Fibroblast of lung (primary cell): ENCODE measurements at regions not wholly inside any gene's neighbourhood (a gene's known extent, or its start where the extent isn't known, plus 50 kb on each side); places are given as distances from the start of the nearest gene placed in this dataset.

ENCODE experiments used
- CTCF ChIP-seq, 2 donors: IDR thresholded peaks in 1 of 2; conservative IDR thresholded peaks in 1 of 2; 1 replicate in 1 of 2; 2 replicates in 1 of 2; pipeline ENCODE4 v1.5.1; 2011 to 2012; ENCODE audit warnings: low read length in 2 of 2, control low read depth in 1 of 2, inconsistent platforms in 1 of 2, low read depth in 1 of 2, mild to moderate bottlenecking in 1 of 2
- EZH2 ChIP-seq: IDR thresholded peaks from 2 replicates; pipeline ENCODE4 v1.5.1; 2012; ENCODE audit warnings: low read length, control low read depth, mild to moderate bottlenecking; ENCODE audit errors: missing control alignments

GRCh38 chr6:15796844-15797243 is 134.0 kb upstream of the DTNBP1 start:
- TF ChIP-seq CTCF (conservative IDR thresholded peaks at IDR 0.05 in 1 of 2, IDR thresholded peaks at IDR 0.05 in 1 of 2; ENCODE audit: low read depth in 1 of 2, low read length in 2 of 2) (no peak), EZH2 (no peak)
